Thymus (tissue), 11 donors: ENCODE measurements at regions not wholly inside any gene's neighbourhood (a gene's known extent, or its start where the extent isn't known, plus 50 kb on each side); places are given as distances from the start of the nearest gene placed in this dataset.
"Not testable (repeated sequence)": the region's sequence is repeated elsewhere in the genome, so short reads cannot be mapped to it uniquely, and the experiment has no call there.

Experiments used
- DNase-seq, 9 donors: peaks; one replicate each; pipeline ENCODE4 v3.0.0-alpha.2; 2013; ENCODE audit warnings: low spot score in 9 of 9, low read depth in 6 of 9, missing footprints in 1 of 9
- H3K27ac ChIP-seq, 2 donors: one replicate each; pipeline ENCODE4 v1.5.1; 2013; ENCODE audit warnings: control low read depth in 1 of 2, low read depth in 1 of 2, low read length in 1 of 2, mild to moderate bottlenecking in 1 of 2, moderate library complexity in 1 of 2
- H3K27me3 ChIP-seq, 2 donors: one replicate each; pipeline ENCODE4 v1.5.1; 2013; ENCODE audit warnings: low read length in 1 of 2; ENCODE audit not compliant: control insufficient read depth in 2 of 2, insufficient read depth in 1 of 2
- H3K36me3 ChIP-seq, 2 donors: one replicate each; pipeline ENCODE4 v1.5.1; 2013; ENCODE audit warnings: low read length in 1 of 2, mild to moderate bottlenecking in 1 of 2, moderate library complexity in 1 of 2; ENCODE audit not compliant: control insufficient read depth in 2 of 2, insufficient read depth in 2 of 2
- H3K4me1 ChIP-seq, 2 donors: one replicate each; pipeline ENCODE4 v1.5.1; 2013; ENCODE audit warnings: low read length in 2 of 2; ENCODE audit not compliant: control insufficient read depth in 2 of 2, insufficient read depth in 2 of 2
- H3K4me3 ChIP-seq, 2 donors: one replicate each; pipeline ENCODE4 v1.5.1; 2013; ENCODE audit warnings: low read length in 2 of 2, control low read depth in 1 of 2, mild to moderate bottlenecking in 1 of 2
- H3K9me3 ChIP-seq, 2 donors: one replicate each; pipeline ENCODE4 v1.5.1; 2013; ENCODE audit warnings: low read length in 1 of 2, mild to moderate bottlenecking in 1 of 2; ENCODE audit not compliant: control insufficient read depth in 2 of 2, insufficient read depth in 1 of 2
- WGBS: extraction: QIAGEN DNeasy Blood & Tissue Kit; methylation state at CpG from one replicate; pipeline ENCODE4 v1.1.7; 2013; 5-methylcytosine and 5-hydroxymethylcytosine counted together
- donor health status: healthy.

GRCh38 chr12:75947156-75947723 lies 84.3 kb downstream of the PHLDA1 start:
- H3K27ac ChIP-seq: no peak overlapping the region
- H3K4me3 ChIP-seq: no peak overlapping the region
- DNase-seq: no peak
- no peaks in the 10 kb centered on the region for H3K9me3 ChIP-seq
- 92% methylated on average over 4 of the region's 4 CpGs for WGBS
- no peaks in the 10 kb centered on the region for H3K4me1 ChIP-seq
- no peaks in the 10 kb centered on the region for H3K27me3 ChIP-seq
- no peaks in the 10 kb centered on the region for H3K36me3 ChIP-seq

GRCh38 chr12:75945581-75945980 lies 86.0 kb downstream of the PHLDA1 start:
- Histone ChIP-seq H3K27ac (no peak overlapping the region), H3K9me3 (no peaks in the 10 kb centered on the region), H3K4me1 (no peaks in the 10 kb centered on the region), H3K36me3 (no peaks in the 10 kb centered on the region), H3K4me3 (no peak overlapping the region), H3K27me3 (no peaks in the 10 kb centered on the region)
- no peak for DNase-seq
- WGBS: 96% methylated on average over 4 of the region's 4 CpGs

GRCh38 chr12:75944905-75945432 lies 86.6 kb downstream of the PHLDA1 start:
- H3K9me3 ChIP-seq: no peaks in the 10 kb centered on the region
- H3K4me3 ChIP-seq: no peak overlapping the region
- H3K36me3 ChIP-seq: no peaks in the 10 kb centered on the region
- H3K4me1 ChIP-seq: no peaks in the 10 kb centered on the region
- no peak overlapping the region for H3K27ac ChIP-seq
- H3K27me3 ChIP-seq: no peaks in the 10 kb centered on the region
- DNase-seq: no peak
- WGBS: over 99% methylated on average over 4 of the region's 4 CpGs

GRCh38 chr12:75944097-75944904 lies 87.3 kb downstream of the PHLDA1 start:
- Histone ChIP-seq H3K4me1 (no peaks in the 10 kb centered on the region), H3K4me3 (no peak overlapping the region), H3K36me3 (no peaks in the 10 kb centered on the region), H3K27ac (no peak overlapping the region), H3K9me3 (no peaks in the 10 kb centered on the region), H3K27me3 (no peaks in the 10 kb centered on the region)
- DNase-seq: peak in 1 of 9 donors; percentile 43
- 86% methylated on average over 1 of the region's 1 CpG for WGBS

- no peaks in the 10 kb centered on the region for H3K36me3 ChIP-seq
- DNase-seq: no peak
- H3K27ac ChIP-seq: no peak overlapping the region
- no peaks in the 10 kb centered on the region for H3K4me1 ChIP-seq
- no peaks in the 10 kb centered on the region for H3K9me3 ChIP-seq
- 94% methylated on average over 1 of the region's 1 CpG for WGBS
- H3K27me3 ChIP-seq: no peaks in the 10 kb centered on the region
- no peak overlapping the region for H3K4me3 ChIP-seq
Observed at GRCh38 chr12:75943730-75944096, 87.9 kb downstream of the PHLDA1 start.

GRCh38 chr12:75941661-75942060 lies 89.9 kb downstream of the PHLDA1 start:
- H3K27ac ChIP-seq, H3K27me3 ChIP-seq, H3K36me3 ChIP-seq, DNase-seq, H3K4me1 ChIP-seq, H3K9me3 ChIP-seq, H3K4me3 ChIP-seq: not testable (repeated sequence)
- WGBS: 97% methylated on average over 31 of the region's 31 CpGs

GRCh38 chr12:75939016-75939642 lies 92.4 kb downstream of the PHLDA1 start:
- no peak overlapping the region for H3K27ac ChIP-seq
- no peaks in the 10 kb centered on the region for H3K27me3 ChIP-seq
- DNase-seq: no peak
- H3K36me3 ChIP-seq: no peaks in the 10 kb centered on the region
- no peak overlapping the region for H3K4me3 ChIP-seq
- H3K4me1 ChIP-seq: no peaks in the 10 kb centered on the region
- H3K9me3 ChIP-seq: no peaks in the 10 kb centered on the region
- 48% methylated on average over 5 of the region's 5 CpGs for WGBS

GRCh38 chr12:75938189-75938588 lies 93.4 kb downstream of the PHLDA1 start:
- 96% methylated on average over 2 of the region's 2 CpGs for WGBS
- Histone ChIP-seq H3K36me3 (no peaks in the 10 kb centered on the region), H3K27ac (no peak overlapping the region), H3K4me3 (no peak overlapping the region), H3K4me1 (no peaks in the 10 kb centered on the region), H3K27me3 (no peaks in the 10 kb centered on the region), H3K9me3 (no peaks in the 10 kb centered on the region)
- no peak for DNase-seq

- 72% methylated on average over 1 of the region's 1 CpG for WGBS
- no peaks in the 10 kb centered on the region for H3K27me3 ChIP-seq
- no peak overlapping the region for H3K4me3 ChIP-seq
- H3K4me1 ChIP-seq: no peaks in the 10 kb centered on the region
- H3K36me3 ChIP-seq: no peaks in the 10 kb centered on the region
- H3K9me3 ChIP-seq: no peaks in the 10 kb centered on the region
- no peak for DNase-seq
- H3K27ac ChIP-seq: no peak overlapping the region
Observed at GRCh38 chr12:75937486-75937885, 94.1 kb downstream of the PHLDA1 start.
